ENCODE measurements at regions not wholly inside any gene's neighbourhood (a gene's known extent, or its start where the extent isn't known, plus 50 kb on each side); places are given as distances from the start of the nearest gene placed in this dataset.

DNA sequence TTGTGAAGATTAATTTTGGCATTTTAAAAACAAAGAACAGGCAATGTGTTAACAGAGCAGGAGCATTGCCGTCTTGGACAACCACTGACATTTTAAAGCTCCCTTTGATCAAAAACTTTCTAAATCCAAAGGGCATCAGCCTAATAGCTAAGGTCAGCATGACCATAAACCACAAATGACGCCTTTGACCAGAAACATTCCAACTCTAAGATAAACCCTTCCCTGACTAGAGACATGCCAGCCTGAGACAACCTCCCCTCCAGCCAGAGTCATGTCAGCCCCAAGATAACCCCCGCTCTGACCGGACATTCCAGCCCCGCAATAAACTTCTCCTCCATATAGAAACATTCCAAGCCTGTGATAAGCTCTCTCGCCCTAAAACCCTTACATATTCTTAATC is 949.4 kb upstream of the POT1 start:
- Mint-ChIP-seq H3K27ac (no peak overlapping the region), H3K36me3 (no peaks in the 10 kb centered on the region), H3K4me3 (no peak overlapping the region), H3K9me3 (no peaks in the 10 kb centered on the region), H3K4me1 (no peaks in the 10 kb centered on the region), H3K27me3 (no peaks in the 10 kb centered on the region)
- DNase-seq (ENCODE audit: low spot score in 2 of 2) (no peak), ATAC-seq (ENCODE audit: low read depth) (no peak)

DNA sequence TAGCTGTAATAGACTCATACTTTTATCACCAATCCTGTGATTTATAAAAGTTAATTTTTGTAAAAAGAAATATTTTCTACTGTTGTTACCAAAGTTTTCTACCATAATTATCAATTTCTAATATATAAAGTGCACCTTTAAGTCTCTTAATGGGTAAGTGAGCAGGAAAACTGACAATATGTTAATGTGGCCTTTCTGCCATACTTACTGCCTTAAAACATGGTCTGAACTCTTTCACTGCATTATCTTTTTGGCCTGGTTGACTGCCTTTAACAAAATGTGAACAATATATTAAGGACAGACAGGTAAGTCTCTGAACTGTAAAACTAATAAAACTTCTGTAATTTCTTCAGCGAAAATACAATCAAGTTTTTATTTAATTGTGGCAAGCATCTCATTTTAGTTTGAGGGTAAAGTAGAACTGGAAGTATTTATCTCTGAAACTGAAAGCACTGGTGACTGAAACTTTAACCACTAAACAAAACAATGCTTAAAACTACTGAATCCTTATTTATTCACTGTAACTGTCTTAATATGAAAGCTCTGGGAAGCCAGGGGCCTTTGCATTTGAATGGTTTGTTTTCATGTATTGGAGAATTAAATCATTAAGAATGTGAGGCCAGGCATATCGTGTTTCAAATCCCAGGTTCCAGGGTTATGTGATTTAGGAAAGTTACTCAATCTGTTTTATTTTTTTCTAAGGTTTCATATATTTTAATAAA is 948.8 kb upstream of the POT1 start:
- ATAC-seq (ENCODE audit: low read depth) (no peak), DNase-seq (ENCODE audit: low spot score in 2 of 2) (no peak)
- no peaks in the 10 kb centered on the region for H3K36me3 Mint-ChIP-seq
- no peaks in the 10 kb centered on the region for H3K27me3 Mint-ChIP-seq
- H3K4me1 Mint-ChIP-seq: no peaks in the 10 kb centered on the region
- H3K27ac Mint-ChIP-seq: no peak overlapping the region
- H3K9me3 Mint-ChIP-seq: no peaks in the 10 kb centered on the region
- no peak overlapping the region for H3K4me3 Mint-ChIP-seq

DNA sequence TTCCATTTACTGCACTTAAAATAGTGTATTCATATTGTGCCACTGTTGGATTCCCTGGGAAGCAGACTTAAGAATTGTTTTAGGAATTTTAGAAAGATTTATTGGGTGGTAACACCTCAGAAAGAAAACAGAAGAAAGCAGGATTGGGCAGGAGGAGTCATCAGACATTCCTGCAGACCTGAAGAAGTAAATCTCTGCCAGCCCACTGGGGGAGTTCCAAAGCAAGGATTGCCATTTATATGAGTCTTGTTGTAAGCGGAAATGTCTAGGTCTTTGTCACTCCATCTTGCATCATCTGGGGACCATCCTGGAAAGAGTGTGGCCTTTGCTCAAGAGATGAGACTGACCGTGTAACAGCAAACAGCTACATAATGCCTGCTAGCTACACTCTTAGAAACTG is 947.6 kb upstream of the POT1 start:
- ATAC-seq (ENCODE audit: low read depth): no peak
- H3K27me3 Mint-ChIP-seq: no peaks in the 10 kb centered on the region

GRCh38 chr7:125876431-125876830 is 946.8 kb upstream of the POT1 start:
- H3K4me3 Mint-ChIP-seq: no peak overlapping the region
- H3K36me3 Mint-ChIP-seq: no peaks in the 10 kb centered on the region
- no peaks in the 10 kb centered on the region for H3K9me3 Mint-ChIP-seq

More for the DNA sequence above, 947.6 kb upstream of the POT1 start:
- no peak for DNase-seq (ENCODE audit: low spot score in 2 of 2)
- Mint-ChIP-seq H3K9me3 (no peaks in the 10 kb centered on the region), H3K4me3 (no peak overlapping the region), H3K27ac (no peak overlapping the region), H3K4me1 (no peaks in the 10 kb centered on the region), H3K36me3 (no peaks in the 10 kb centered on the region)

GRCh38 chr7:125871431-125871830 is 941.8 kb upstream of the POT1 start:
- Mint-ChIP-seq H3K27me3 (no peaks in the 10 kb centered on the region), H3K4me3 (no peak overlapping the region), H3K9me3 (no peaks in the 10 kb centered on the region), H3K4me1 (no peaks in the 10 kb centered on the region), H3K36me3 (no peaks in the 10 kb centered on the region), H3K27ac (no peak overlapping the region)
- DNase-seq (ENCODE audit: low spot score in 2 of 2): no peak
- ATAC-seq (ENCODE audit: low read depth): no peak

More at GRCh38 chr7:125876431-125876830, 946.8 kb upstream of the POT1 start:
- DNase-seq (ENCODE audit: low spot score in 2 of 2): no peak
- no peak overlapping the region for H3K27ac Mint-ChIP-seq
- no peak for ATAC-seq (ENCODE audit: low read depth)
- no peaks in the 10 kb centered on the region for H3K27me3 Mint-ChIP-seq
- no peaks in the 10 kb centered on the region for H3K4me1 Mint-ChIP-seq

GRCh38 chr7:125857606-125858005 is 928.0 kb upstream of the POT1 start:
- Mint-ChIP-seq H3K36me3 (no peaks in the 10 kb centered on the region), H3K9me3 (peaks cover 7% of the 10 kb centered on the region), H3K27ac (no peak overlapping the region), H3K4me3 (no peak overlapping the region), H3K4me1 (no peaks in the 10 kb centered on the region), H3K27me3 (no peaks in the 10 kb centered on the region)
- DNase-seq (ENCODE audit: low spot score in 2 of 2) (no peak), ATAC-seq (ENCODE audit: low read depth) (no peak)

GRCh38 chr7:125848157-125848556 is 918.5 kb upstream of the POT1 start:
- Mint-ChIP-seq H3K9me3 (peaks cover 8% of the 10 kb centered on the region), H3K4me1 (no peaks in the 10 kb centered on the region), H3K27me3 (no peaks in the 10 kb centered on the region), H3K27ac (no peak overlapping the region), H3K4me3 (no peak overlapping the region), H3K36me3 (no peaks in the 10 kb centered on the region)
- ATAC-seq (ENCODE audit: low read depth) (no peak), DNase-seq (ENCODE audit: low spot score in 2 of 2) (no peak)

DNA sequence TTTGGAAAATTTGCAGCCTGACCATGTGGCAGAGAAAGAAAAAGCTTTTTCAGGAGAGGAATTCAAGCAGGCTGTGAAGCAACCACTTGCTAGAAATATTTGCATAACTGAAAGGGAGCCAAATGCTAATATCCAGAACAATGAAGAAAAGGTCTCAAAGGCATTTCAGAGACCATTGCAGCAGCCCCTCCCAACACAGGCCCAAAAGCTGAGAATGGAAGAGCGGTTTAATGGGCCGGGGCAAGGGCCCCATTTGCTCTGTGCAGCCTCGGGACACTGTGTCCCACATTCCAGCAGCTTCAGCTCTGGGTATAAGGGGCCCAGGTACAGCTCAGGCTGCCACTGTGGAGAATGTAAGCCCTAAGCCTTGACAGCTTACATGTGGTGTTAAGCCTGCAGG is 918.1 kb upstream of the POT1 start:
- Mint-ChIP-seq H3K4me1 (no peaks in the 10 kb centered on the region), H3K27me3 (no peaks in the 10 kb centered on the region), H3K4me3 (no peak overlapping the region), H3K9me3 (peaks cover 8% of the 10 kb centered on the region), H3K27ac (no peak overlapping the region), H3K36me3 (no peaks in the 10 kb centered on the region)
- ATAC-seq (ENCODE audit: low read depth) (no peak), DNase-seq (ENCODE audit: low spot score in 2 of 2) (no peak)

- no peak for DNase-seq (ENCODE audit: low spot score in 2 of 2)
- Mint-ChIP-seq H3K27me3 (no peaks in the 10 kb centered on the region), H3K36me3 (no peaks in the 10 kb centered on the region), H3K4me3 (no peak overlapping the region), H3K27ac (no peak overlapping the region), H3K4me1 (no peaks in the 10 kb centered on the region), H3K9me3 (peaks cover 8% of the 10 kb centered on the region)
- no peak for ATAC-seq (ENCODE audit: low read depth)
Observed at GRCh38 chr7:125847055-125847454, 917.4 kb upstream of the POT1 start.

- Mint-ChIP-seq H3K9me3 (peaks cover 11% of the 10 kb centered on the region), H3K27me3 (no peaks in the 10 kb centered on the region), H3K36me3 (no peaks in the 10 kb centered on the region), H3K27ac (no peak overlapping the region), H3K4me3 (no peak overlapping the region), H3K4me1 (no peaks in the 10 kb centered on the region)
- DNase-seq (ENCODE audit: low spot score in 2 of 2) (no peak), ATAC-seq (ENCODE audit: low read depth) (no peak)
Observed at GRCh38 chr7:125845686-125846085, 916.1 kb upstream of the POT1 start.

GRCh38 chr7:125834421-125834820 is 904.8 kb upstream of the POT1 start:
- Mint-ChIP-seq H3K36me3 (no peaks in the 10 kb centered on the region), H3K9me3 (peaks cover 9% of the 10 kb centered on the region), H3K4me3 (no peak overlapping the region), H3K27ac (no peak overlapping the region), H3K27me3 (no peaks in the 10 kb centered on the region), H3K4me1 (no peaks in the 10 kb centered on the region)
- DNase-seq (ENCODE audit: low spot score in 2 of 2) (no peak), ATAC-seq (ENCODE audit: low read depth) (no peak)

DNA sequence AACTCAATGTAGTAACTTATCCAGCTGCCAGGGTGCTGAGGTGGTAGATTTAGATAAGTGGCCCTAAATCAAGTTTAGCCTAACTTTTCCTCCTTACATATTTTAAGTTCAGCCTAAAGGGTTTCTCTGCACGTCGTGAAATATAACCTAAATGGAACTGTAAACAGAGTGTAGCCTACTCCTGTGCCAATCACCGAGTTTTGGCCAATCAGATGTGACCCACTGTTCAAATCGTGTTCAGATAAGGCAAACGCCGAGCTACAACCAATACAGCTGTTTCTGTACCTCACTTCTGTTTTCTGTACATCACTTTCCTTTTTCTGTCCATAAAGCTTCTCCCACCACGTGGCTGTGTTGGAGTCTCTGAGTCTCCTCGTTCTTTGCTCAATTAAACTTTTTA is 904.2 kb upstream of the POT1 start:
- no peak overlapping the region for H3K4me3 Mint-ChIP-seq
- ATAC-seq (ENCODE audit: low read depth) (no peak), DNase-seq (ENCODE audit: low spot score in 2 of 2) (no peak)
- H3K36me3 Mint-ChIP-seq: no peaks in the 10 kb centered on the region
- no peaks in the 10 kb centered on the region for H3K4me1 Mint-ChIP-seq
- H3K9me3 Mint-ChIP-seq: peaks cover 11% of the 10 kb centered on the region
- no peak overlapping the region for H3K27ac Mint-ChIP-seq
- H3K27me3 Mint-ChIP-seq: no peaks in the 10 kb centered on the region

DNA sequence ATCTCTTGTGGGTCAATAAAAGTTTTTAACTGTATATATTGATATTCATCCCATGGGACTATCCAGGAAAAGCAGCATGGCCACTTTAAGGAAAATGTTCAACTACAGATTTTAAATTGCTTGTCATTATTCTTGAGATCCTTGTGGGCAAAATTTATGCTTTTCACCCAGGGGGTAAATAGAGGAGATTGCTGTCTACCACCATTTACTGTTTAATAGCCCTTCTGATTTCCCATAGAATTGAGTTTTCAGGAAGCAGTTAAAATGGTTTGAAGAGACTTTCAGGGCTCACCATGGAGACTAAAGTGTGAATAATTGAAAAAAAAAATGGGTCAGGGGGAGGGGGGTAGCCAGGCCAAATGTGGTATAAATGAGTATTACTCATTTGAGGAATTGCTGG is 901.1 kb upstream of the POT1 start:
- H3K9me3 Mint-ChIP-seq: peaks cover 12% of the 10 kb centered on the region
- no peaks in the 10 kb centered on the region for H3K27me3 Mint-ChIP-seq
- H3K4me1 Mint-ChIP-seq: no peaks in the 10 kb centered on the region
- DNase-seq (ENCODE audit: low spot score in 2 of 2) (no peak), ATAC-seq (ENCODE audit: low read depth) (no peak)
- H3K36me3 Mint-ChIP-seq: no peaks in the 10 kb centered on the region
- H3K27ac Mint-ChIP-seq: no peak overlapping the region
- no peak overlapping the region for H3K4me3 Mint-ChIP-seq

GRCh38 chr7:125828153-125828700 is 898.6 kb upstream of the POT1 start:
- Mint-ChIP-seq H3K4me3 (no peak overlapping the region), H3K9me3 (peaks cover 8% of the 10 kb centered on the region), H3K27ac (no peak overlapping the region), H3K4me1 (peaks cover 2% of the 10 kb centered on the region), H3K27me3 (no peaks in the 10 kb centered on the region), H3K36me3 (no peaks in the 10 kb centered on the region)
- ATAC-seq (ENCODE audit: low read depth) (no peak), DNase-seq (ENCODE audit: low spot score in 2 of 2) (no peak)

DNA sequence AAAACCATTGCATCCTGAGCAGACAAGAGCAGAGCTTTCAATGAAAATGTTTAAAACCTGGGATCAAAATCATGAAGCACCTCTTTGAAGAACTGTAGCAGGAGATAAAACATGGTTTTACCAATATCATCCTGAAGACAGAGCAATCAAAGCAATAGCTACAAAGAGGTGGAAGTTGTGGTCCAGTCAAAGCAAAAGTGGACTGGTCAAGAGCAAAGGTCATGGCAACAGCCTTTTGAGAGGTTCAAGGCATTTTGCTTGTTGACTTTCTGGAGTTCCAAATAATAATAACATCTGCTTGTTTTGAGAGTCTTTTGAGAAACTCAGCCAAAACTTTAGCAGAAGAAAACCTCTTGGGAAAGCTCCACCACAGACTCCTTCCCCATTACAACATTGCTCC is 893.9 kb upstream of the POT1 start:
- peaks cover 3% of the 10 kb centered on the region for H3K9me3 Mint-ChIP-seq
- DNase-seq (ENCODE audit: low spot score in 2 of 2) (no peak), ATAC-seq (ENCODE audit: low read depth) (no peak)
- H3K4me1 Mint-ChIP-seq: peaks cover 2% of the 10 kb centered on the region
- H3K27me3 Mint-ChIP-seq: no peaks in the 10 kb centered on the region
- H3K4me3 Mint-ChIP-seq: no peak overlapping the region
- no peaks in the 10 kb centered on the region for H3K36me3 Mint-ChIP-seq
- H3K27ac Mint-ChIP-seq: no peak overlapping the region

Data from memory B cell (primary cell).